Esophagus squamous epithelium (tissue), 5 donors: ENCODE measurements at regions not wholly inside any gene's neighbourhood (a gene's known extent, or its start where the extent isn't known, plus 50 kb on each side); places are given as distances from the start of the nearest gene placed in this dataset.
A peak's percentile ranks its signal among the peaks of the same experiment; 100 is the strongest.

Experiments
- DNase-seq: peaks from one replicate; lab custom pipeline; 2025; lab: John Stamatoyannopoulos, UW
- H3K27ac ChIP-seq, 4 donors: fragments of 200-600 bp; sonication (generic); one replicate each; pipeline ENCODE4 v1.5.1; 2016 to 2019; ENCODE audit warnings: mild to moderate bottlenecking in 1 of 4
- H3K27me3 ChIP-seq, 4 donors: fragments of 200-600 bp; sonication (generic); 1 replicate in 3 of 4; 2 replicates in 1 of 4; pipeline versions ENCODE4 v1.5.1 to v1.6.0; 2017 to 2021; ENCODE audit warnings: antibody characterized with exemption in 1 of 4
- H3K36me3 ChIP-seq, 3 donors: fragments of 200-600 bp; sonication (generic); one replicate each; pipeline ENCODE4 v1.5.1; 2016 to 2019
- H3K4me1 ChIP-seq, 3 donors: fragments of 200-600 bp; sonication (generic); one replicate each; pipeline ENCODE4 v1.5.1; 2017 to 2019
- H3K4me3 ChIP-seq, 4 donors: fragments of 200-600 bp; sonication (generic); 1 replicate in 3 of 4; 2 replicates in 1 of 4; pipeline ENCODE4 v1.5.1; 2016 to 2019; ENCODE audit warnings: mild to moderate bottlenecking in 2 of 4, moderate library complexity in 1 of 4
- H3K9me3 ChIP-seq, 3 donors: fragments of 200-600 bp; sonication (generic); one replicate each; pipeline ENCODE4 v1.5.1; 2016 to 2019
- POLR2A ChIP-seq, 4 donors: fragments of 450-650 bp; IDR thresholded peaks; one replicate each; pipeline ENCODE4 v1.6.1; 2017; ENCODE audit warnings: antibody characterized with exemption in 4 of 4, mild to moderate bottlenecking in 4 of 4, moderate library complexity in 3 of 4
- whole genome bisulfite sequencing, 2 donors: methylation state at CpG; one replicate each; pipeline ENCODE4 v1.1.5; 2018; 5-methylcytosine and 5-hydroxymethylcytosine counted together
- intact Hi-C: fragments of 100-400 bp; cut with DNase I; formaldehyde crosslinking; loops from one replicate; pipeline ENCODE4 v1.15.0; 2022
- TF ChIP-seq, protein P1 (sequence below), 6 experiments: fragments of 450-650 bp in 4 of 6; fragments of 200-600 bp in 2 of 6; sonication (generic) in 2 of 6; IDR thresholded peaks; one replicate each; pipeline ENCODE4 v1.5.1; 2016 to 2019; ENCODE audit warnings: antibody characterized with exemption in 6 of 6, mild to moderate bottlenecking in 4 of 6, moderate library complexity in 4 of 6
- donor health status: DM: yes; HTN: yes; CAD: no.

GRCh38 chr13:73358606-73359095 lies 299.8 kb downstream of the KLF5 start:
- intact Hi-C loops = no loop called here
- peak overlapping the region in 3 of 4 donors; percentile 1 to 69 (median 55) for H3K27ac ChIP-seq

DNA sequence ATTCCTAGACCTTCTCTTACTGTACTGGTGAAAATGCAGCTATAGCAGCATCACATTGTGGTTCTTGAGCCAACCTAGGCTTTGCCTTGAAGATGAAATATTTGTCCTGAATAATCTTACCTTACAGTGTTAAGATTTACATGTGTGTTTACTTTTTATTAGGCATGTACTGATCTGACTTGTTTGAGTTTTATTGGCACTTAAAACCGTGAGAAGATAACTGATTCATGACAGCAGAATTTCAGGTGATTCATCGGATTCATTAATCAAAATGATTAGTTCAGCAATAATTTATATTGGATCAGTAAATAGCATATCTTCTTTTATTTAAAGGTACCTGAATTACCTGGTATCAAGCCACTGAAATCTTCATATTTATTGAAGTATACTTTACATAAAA lies 296.3 kb downstream of the KLF5 start:
- no peaks in the 10 kb centered on the region for H3K36me3 ChIP-seq
- no peak overlapping the region for H3K4me3 ChIP-seq
- peak overlapping the region in 3 of 4 donors; percentile 50 to 75 (median 72) for H3K27ac ChIP-seq
- no peak for TF ChIP-seq POLR2A (IDR thresholded peaks at IDR 0.05)
- TF ChIP-seq, protein P1, sequence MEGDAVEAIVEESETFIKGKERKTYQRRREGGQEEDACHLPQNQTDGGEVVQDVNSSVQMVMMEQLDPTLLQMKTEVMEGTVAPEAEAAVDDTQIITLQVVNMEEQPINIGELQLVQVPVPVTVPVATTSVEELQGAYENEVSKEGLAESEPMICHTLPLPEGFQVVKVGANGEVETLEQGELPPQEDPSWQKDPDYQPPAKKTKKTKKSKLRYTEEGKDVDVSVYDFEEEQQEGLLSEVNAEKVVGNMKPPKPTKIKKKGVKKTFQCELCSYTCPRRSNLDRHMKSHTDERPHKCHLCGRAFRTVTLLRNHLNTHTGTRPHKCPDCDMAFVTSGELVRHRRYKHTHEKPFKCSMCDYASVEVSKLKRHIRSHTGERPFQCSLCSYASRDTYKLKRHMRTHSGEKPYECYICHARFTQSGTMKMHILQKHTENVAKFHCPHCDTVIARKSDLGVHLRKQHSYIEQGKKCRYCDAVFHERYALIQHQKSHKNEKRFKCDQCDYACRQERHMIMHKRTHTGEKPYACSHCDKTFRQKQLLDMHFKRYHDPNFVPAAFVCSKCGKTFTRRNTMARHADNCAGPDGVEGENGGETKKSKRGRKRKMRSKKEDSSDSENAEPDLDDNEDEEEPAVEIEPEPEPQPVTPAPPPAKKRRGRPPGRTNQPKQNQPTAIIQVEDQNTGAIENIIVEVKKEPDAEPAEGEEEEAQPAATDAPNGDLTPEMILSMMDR (IDR thresholded peaks at IDR 0.05) = no peak
- no peaks in the 10 kb centered on the region for H3K9me3 ChIP-seq
- DNase-seq = no peak
- 36 to 42% methylated on average over 2 of the region's 2 CpGs for WGBS, 2 donors
- H3K27me3 ChIP-seq = no peaks in the 10 kb centered on the region
- intact Hi-C loops = no loop called here
- H3K4me1 ChIP-seq = peaks cover 0 to 51% (median 3%) of the 10 kb centered on the region in 3 donors

More at GRCh38 chr13:73358606-73359095, 299.8 kb downstream of the KLF5 start:
- Histone ChIP-seq H3K4me3 (no peak overlapping the region), H3K36me3 (no peaks in the 10 kb centered on the region), H3K4me1 (peaks cover 0 to 50% (median 3%) of the 10 kb centered on the region in 3 donors), H3K27me3 (no peaks in the 10 kb centered on the region), H3K9me3 (no peaks in the 10 kb centered on the region)
- TF ChIP-seq, protein P1 (IDR thresholded peaks at IDR 0.05) = no peak
- no peak for TF ChIP-seq POLR2A (IDR thresholded peaks at IDR 0.05)
- no peak for DNase-seq

DNA sequence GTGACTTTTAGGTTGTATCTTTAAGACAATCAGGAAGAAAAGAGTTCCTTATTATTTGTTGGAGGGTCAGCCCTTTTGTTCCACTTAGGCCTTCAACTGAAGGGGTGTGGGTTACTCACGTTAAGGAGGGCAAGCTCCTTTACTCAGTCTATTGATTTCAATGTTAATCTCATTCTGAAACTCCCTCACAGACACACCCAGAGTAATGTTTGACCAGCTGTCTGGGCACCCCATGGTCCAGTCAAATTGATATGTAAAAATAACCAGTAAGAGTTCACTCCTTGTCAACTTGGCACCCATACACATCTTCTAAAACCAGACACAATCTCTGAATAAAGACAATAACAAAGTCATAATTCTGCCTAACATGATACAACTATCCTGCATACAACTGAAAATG lies 292.9 kb downstream of the KLF5 start:
- no peak overlapping the region for H3K4me3 ChIP-seq
- no peaks in the 10 kb centered on the region for H3K27me3 ChIP-seq
- WGBS, 2 donors = 33 to 55% methylated on average over 1 of the region's 1 CpG
- no peak overlapping the region for H3K27ac ChIP-seq
- TF ChIP-seq, protein P1 (IDR thresholded peaks at IDR 0.05) = no peak
- TF ChIP-seq POLR2A (IDR thresholded peaks at IDR 0.05) = no peak
- no peak for DNase-seq
- H3K9me3 ChIP-seq = no peaks in the 10 kb centered on the region
- intact Hi-C loops = no loop called here
- H3K36me3 ChIP-seq = no peaks in the 10 kb centered on the region
- peaks cover 0 to 37% (median 3%) of the 10 kb centered on the region in 3 donors for H3K4me1 ChIP-seq

- Histone ChIP-seq H3K4me3 (no peak overlapping the region), H3K36me3 (no peaks in the 10 kb centered on the region), H3K27ac (peak overlapping the region in 3 of 4 donors; percentile 11 to 54 (median 39)), H3K4me1 (peaks cover 0 to 31% (median 0%) of the 10 kb centered on the region in 3 donors), H3K27me3 (no peaks in the 10 kb centered on the region), H3K9me3 (no peaks in the 10 kb centered on the region)
- intact Hi-C loops = no loop called here
- 41 to 69% methylated on average over 2 of the region's 2 CpGs for WGBS, 2 donors
- DNase-seq = no peak
- no peak for TF ChIP-seq POLR2A (IDR thresholded peaks at IDR 0.05)
- TF ChIP-seq, protein P1 (IDR thresholded peaks at IDR 0.05) = peak in 1 of 6 experiments; percentile 33
Observed at GRCh38 chr13:73341748-73342147, 282.9 kb downstream of the KLF5 start.

GRCh38 chr13:73340069-73340468 lies 281.3 kb downstream of the KLF5 start:
- intact Hi-C loops = no loop called here
- no peaks in the 10 kb centered on the region for H3K9me3 ChIP-seq
- 59 to 68% methylated on average over 3 of the region's 3 CpGs for WGBS, 2 donors
- no peak overlapping the region for H3K27ac ChIP-seq
- H3K4me1 ChIP-seq = peaks cover 0 to 48% (median 0%) of the 10 kb centered on the region in 3 donors
- H3K4me3 ChIP-seq = no peak overlapping the region
- H3K36me3 ChIP-seq = no peaks in the 10 kb centered on the region
- no peak for DNase-seq
- H3K27me3 ChIP-seq = no peaks in the 10 kb centered on the region
- TF ChIP-seq, protein P1 (IDR thresholded peaks at IDR 0.05) = no peak
- TF ChIP-seq POLR2A (IDR thresholded peaks at IDR 0.05) = no peak
